GM19239 (cell line): ENCODE measurements at regions not wholly inside any gene's neighbourhood (a gene's known extent, or its start where the extent isn't known, plus 50 kb on each side); places are given as distances from the start of the nearest gene placed in this dataset.

ENCODE experiments used
- DNase-seq: peaks from one replicate; pipeline ENCODE4 v3.0.0; 2011; ENCODE audit warnings: low spot score; ENCODE audit not compliant: insufficient read length
- FAIRE-seq: peaks from 2 replicates; lab custom pipeline; 2011; peaks lifted over from hg19 to GRCh38; lab: Jason Lieb, UNC

- DNase-seq (no peak), FAIRE-seq (no peak)
These were observed 271.5 kb upstream of the TAC1 start for GRCh38 chr7:97460433-97460832.

GRCh38 chr7:97461596-97461995, 270.3 kb upstream of the TAC1 start:
- DNase-seq (no peak), FAIRE-seq (no peak)

- DNase-seq (no peak), FAIRE-seq (no peak)
These were observed 265.8 kb upstream of the TAC1 start for GRCh38 chr7:97466071-97466470.

GRCh38 chr7:97466999-97467740, 264.7 kb upstream of the TAC1 start:
- DNase-seq (no peak), FAIRE-seq (no peak)

GRCh38 chr7:97468493-97468892, 263.4 kb upstream of the TAC1 start:
- FAIRE-seq (no peak), DNase-seq (no peak)

GRCh38 chr7:97470726-97471125, 261.2 kb upstream of the TAC1 start:
- no peak for FAIRE-seq
- no peak for DNase-seq

- no peak for FAIRE-seq
- DNase-seq, result no peak
These were observed 260.4 kb upstream of the TAC1 start for GRCh38 chr7:97471491-97471890.

- no peak for DNase-seq
- FAIRE-seq, result no peak
These were observed 252.1 kb upstream of the TAC1 start for GRCh38 chr7:97479740-97480290.

GRCh38 chr7:97480772-97481390, 251.0 kb upstream of the TAC1 start:
- FAIRE-seq (no peak), DNase-seq (no peak)

- DNase-seq (no peak), FAIRE-seq (no peak)
These were observed 236.4 kb upstream of the TAC1 start for GRCh38 chr7:97495487-97495886.

GRCh38 chr7:97499204-97499603, 232.7 kb upstream of the TAC1 start:
- FAIRE-seq (no peak), DNase-seq (peak; percentile 4)

GRCh38 chr7:97503367-97504094, 228.4 kb upstream of the TAC1 start:
- FAIRE-seq, result no peak
- DNase-seq, result no peak

- FAIRE-seq (no peak), DNase-seq (no peak)
These were observed 225.2 kb upstream of the TAC1 start for GRCh38 chr7:97506728-97507127.

GRCh38 chr7:97512441-97513207, 219.3 kb upstream of the TAC1 start:
- FAIRE-seq, result no peak

GRCh38 chr7:97513326-97513725, 218.6 kb upstream of the TAC1 start:
- FAIRE-seq, result no peak
- no peak for DNase-seq

More at GRCh38 chr7:97512441-97513207, 219.3 kb upstream of the TAC1 start:
- no peak for DNase-seq

- no peak for DNase-seq
- FAIRE-seq, result no peak
These were observed 190.7 kb upstream of the TAC1 start for GRCh38 chr7:97541188-97541587.

GRCh38 chr7:97555857-97556421, 175.9 kb upstream of the TAC1 start:
- no peak for DNase-seq
- FAIRE-seq, result no peak

- no peak for DNase-seq
- no peak for FAIRE-seq
These were observed 166.2 kb upstream of the TAC1 start for GRCh38 chr7:97565665-97566064.

GRCh38 chr7:97573065-97573464, 158.8 kb upstream of the TAC1 start:
- FAIRE-seq, result no peak
- DNase-seq, result no peak

GRCh38 chr7:97576043-97576442, 155.8 kb upstream of the TAC1 start:
- no peak for DNase-seq
- no peak for FAIRE-seq
